GM10266 (cell line): ENCODE measurements at regions not wholly inside any gene's neighbourhood (a gene's known extent, or its start where the extent isn't known, plus 50 kb on each side); places are given as distances from the start of the nearest gene placed in this dataset.

Experiments
- DNase-seq: peaks from one replicate; pipeline ENCODE4 v3.0.0; 2012; ENCODE audit errors: extremely low spot score
- TF ChIP-seq, protein P1 (sequence below): IDR thresholded peaks from 2 replicates; pipeline ENCODE4 v1.5.1; 2012; ENCODE audit warnings: mild to moderate bottlenecking, low read depth; ENCODE audit not compliant: control insufficient read depth, insufficient read depth; ENCODE audit errors: missing control alignments

GRCh38 chr9:108517651-108518365 is 338.0 kb downstream of the ACTL7B start:
- DNase-seq = no peak
- TF ChIP-seq, protein P1, sequence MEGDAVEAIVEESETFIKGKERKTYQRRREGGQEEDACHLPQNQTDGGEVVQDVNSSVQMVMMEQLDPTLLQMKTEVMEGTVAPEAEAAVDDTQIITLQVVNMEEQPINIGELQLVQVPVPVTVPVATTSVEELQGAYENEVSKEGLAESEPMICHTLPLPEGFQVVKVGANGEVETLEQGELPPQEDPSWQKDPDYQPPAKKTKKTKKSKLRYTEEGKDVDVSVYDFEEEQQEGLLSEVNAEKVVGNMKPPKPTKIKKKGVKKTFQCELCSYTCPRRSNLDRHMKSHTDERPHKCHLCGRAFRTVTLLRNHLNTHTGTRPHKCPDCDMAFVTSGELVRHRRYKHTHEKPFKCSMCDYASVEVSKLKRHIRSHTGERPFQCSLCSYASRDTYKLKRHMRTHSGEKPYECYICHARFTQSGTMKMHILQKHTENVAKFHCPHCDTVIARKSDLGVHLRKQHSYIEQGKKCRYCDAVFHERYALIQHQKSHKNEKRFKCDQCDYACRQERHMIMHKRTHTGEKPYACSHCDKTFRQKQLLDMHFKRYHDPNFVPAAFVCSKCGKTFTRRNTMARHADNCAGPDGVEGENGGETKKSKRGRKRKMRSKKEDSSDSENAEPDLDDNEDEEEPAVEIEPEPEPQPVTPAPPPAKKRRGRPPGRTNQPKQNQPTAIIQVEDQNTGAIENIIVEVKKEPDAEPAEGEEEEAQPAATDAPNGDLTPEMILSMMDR = no peak

DNA sequence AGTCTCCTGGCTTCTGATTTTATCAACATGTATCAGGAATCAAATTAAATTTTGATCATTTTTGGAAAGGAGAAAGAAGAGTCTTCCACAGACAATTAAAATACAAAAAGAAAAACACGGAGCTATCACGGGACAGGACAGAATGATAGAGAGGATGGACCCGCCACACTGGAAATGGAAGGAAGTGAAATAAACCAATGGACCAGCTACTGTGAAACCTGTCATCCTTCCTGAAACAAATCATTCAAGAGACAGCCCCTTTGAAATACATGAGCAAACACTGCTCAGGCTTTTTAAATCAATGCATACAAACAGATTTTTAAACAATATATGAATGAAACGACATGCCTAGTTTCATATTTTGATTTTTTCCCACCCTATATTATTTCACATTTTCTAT is 339.4 kb downstream of the ACTL7B start:
- DNase-seq = no peak
- TF ChIP-seq, protein P1 = no peak

- TF ChIP-seq, protein P1 = no peak
- DNase-seq = no peak
These were observed 339.9 kb downstream of the ACTL7B start for GRCh38 chr9:108515856-108516255.

DNA sequence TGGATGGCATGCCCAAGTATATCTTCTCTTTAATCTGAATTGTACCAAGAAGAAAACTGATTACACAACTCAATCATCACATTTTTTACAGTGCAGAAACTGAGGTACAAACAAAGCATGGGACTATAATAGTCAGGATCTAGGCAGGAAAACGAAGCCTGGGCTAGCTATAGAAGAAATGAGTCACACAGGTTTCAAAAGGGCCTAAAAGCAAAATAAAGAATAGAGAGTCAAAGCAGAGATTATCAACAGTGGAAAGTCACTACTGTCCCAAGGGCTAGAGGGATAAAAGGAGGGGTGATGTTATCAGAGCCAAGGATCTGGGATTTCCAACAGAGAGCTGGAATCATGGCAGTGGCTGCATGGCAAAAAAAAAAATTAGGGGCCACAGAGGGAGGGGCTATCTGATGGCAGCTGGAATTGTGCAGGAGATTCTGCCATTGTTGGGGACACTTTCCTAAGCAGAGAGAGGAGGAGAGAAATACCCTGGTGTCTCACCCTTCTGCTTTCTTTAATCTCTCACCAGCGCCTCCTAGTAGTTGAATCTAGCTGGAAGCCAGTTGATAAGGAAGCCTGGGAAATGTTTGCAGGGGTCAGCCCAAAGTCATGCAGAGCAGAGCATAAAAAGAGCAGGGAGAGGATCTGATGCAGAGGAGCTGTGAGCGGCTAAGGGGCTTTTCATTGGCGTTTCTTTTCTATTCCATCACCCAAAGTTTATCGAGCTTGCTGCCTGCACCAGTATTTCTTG is 343.2 kb downstream of the ACTL7B start:
- DNase-seq = no peak
- TF ChIP-seq, protein P1 = no peak

- no peak for DNase-seq
- TF ChIP-seq, protein P1 = no peak
These were observed 344.5 kb downstream of the ACTL7B start for GRCh38 chr9:108511307-108511706.

- TF ChIP-seq, protein P1 = no peak
These were observed 358.9 kb downstream of the ACTL7B start for GRCh38 chr9:108496846-108497245.

DNA sequence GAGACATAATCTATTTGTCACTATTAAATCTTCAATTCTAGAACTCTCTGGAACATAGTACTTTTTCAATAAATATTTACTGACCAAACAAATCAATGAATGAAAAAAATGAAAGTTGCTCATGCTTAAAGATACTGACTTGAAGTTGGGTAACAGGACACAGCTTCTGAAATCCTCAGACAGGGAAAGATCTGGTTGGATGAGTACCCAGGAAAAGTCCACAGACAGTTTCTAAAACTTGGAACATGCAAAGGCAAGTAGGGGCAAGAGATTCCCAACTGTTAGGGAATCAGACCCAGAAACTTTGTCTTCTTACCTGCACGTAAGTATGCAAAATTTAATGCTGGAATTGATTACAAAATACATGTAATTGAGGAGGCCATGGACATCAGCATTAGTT is 366.2 kb downstream of the ACTL7B start:
- no peak for DNase-seq
- TF ChIP-seq, protein P1 = no peak

More at GRCh38 chr9:108496846-108497245, 358.9 kb downstream of the ACTL7B start:
- no peak for DNase-seq
